Heart left ventricle (tissue), 16 donors: ENCODE measurements at regions not wholly inside any gene's neighbourhood (a gene's known extent, or its start where the extent isn't known, plus 50 kb on each side); places are given as distances from the start of the nearest gene placed in this dataset.

Experiments
- ATAC-seq, 4 donors: fragments of 200-7000 bp; cut with Tn5 transposase; one replicate each; pipeline ENCODE4 v1.9.1; 2020 to 2022; ENCODE audit warnings: moderate library complexity in 4 of 4, mild to moderate bottlenecking in 3 of 4, moderate number of reproducible peaks in 1 of 4
- DNase-seq, 5 donors: peaks; one replicate each; pipeline ENCODE4 v3.0.0-alpha.2; 2020
- H3K27ac ChIP-seq, 12 donors: fragments of 200-600 bp; sonication (generic) in 4 of 12; one replicate each; pipeline versions ENCODE4 v1.5.0 to v1.8.0; 2016 to 2022; ENCODE audit warnings: mild to moderate bottlenecking in 2 of 12
- H3K27me3 ChIP-seq, 9 donors: fragments of 200-600 bp; sonication (generic) in 2 of 9; one replicate each; pipeline versions ENCODE4 v1.5.1 to v1.8.0; 2016 to 2022; ENCODE audit warnings: mild to moderate bottlenecking in 3 of 9
- H3K36me3 ChIP-seq, 9 donors: fragments of 200-600 bp; sonication (generic) in 2 of 9; one replicate each; pipeline versions ENCODE4 v1.5.0 to v1.8.0; 2018 to 2022; ENCODE audit warnings: mild to moderate bottlenecking in 2 of 9
- H3K4me1 ChIP-seq, 12 donors: fragments of 200-600 bp; sonication (generic) in 4 of 12; one replicate each; pipeline versions ENCODE4 v1.5.0 to v1.8.0; 2016 to 2022; ENCODE audit warnings: mild to moderate bottlenecking in 3 of 12
- H3K4me3 ChIP-seq, 12 donors: fragments of 200-600 bp; sonication (generic) in 4 of 12; one replicate each; pipeline versions ENCODE4 v1.5.0 to v1.8.0; 2017 to 2022; ENCODE audit warnings: mild to moderate bottlenecking in 9 of 12, moderate library complexity in 4 of 12
- H3K9me3 ChIP-seq, 12 donors: fragments of 200-600 bp; sonication (generic) in 4 of 12; one replicate each; pipeline versions ENCODE4 v1.5.0 to v1.8.0; 2016 to 2022; ENCODE audit warnings: mild to moderate bottlenecking in 1 of 12
- CTCF ChIP-seq, 12 donors: fragments of 200-600 bp; sonication (generic) in 4 of 12; IDR thresholded peaks; one replicate each; pipeline versions ENCODE4 v1.5.0 to v1.8.0; 2018 to 2022; ENCODE audit warnings: antibody characterized with exemption in 12 of 12, mild to moderate bottlenecking in 5 of 12
- POLR2A ChIP-seq, 2 donors: fragments of 450-650 bp; IDR thresholded peaks; one replicate each; pipeline ENCODE4 v1.6.1; 2017; ENCODE audit warnings: antibody characterized with exemption in 2 of 2, mild to moderate bottlenecking in 2 of 2, moderate library complexity in 2 of 2
- WGBS, 4 donors: extraction: QIAGEN DNeasy Blood & Tissue Kit in 2 of 4; methylation state at CpG; one replicate each; pipeline versions ENCODE4 v1.1.5 to v1.1.7; 2013 to 2018; 5-methylcytosine and 5-hydroxymethylcytosine counted together
- intact Hi-C, 10 donors: fragments of 100-400 bp; cut with DNase I; formaldehyde crosslinking; loops; one replicate each; pipeline versions ENCODE4 v1.11.1 to v1.14.2; 2022
- donor health status: ischemic (EF 13 %, LVEDD 7.1; RV severe dilation, severe dysfunction).
- donor health status: healthy with polysubstance abuse.
- donor health status: DM: no; HTN: yes; CAD: no.
- donor health status: DM: no; HTN: no; CAD: no.
- donor health status: ischemic (EF 25% LVEDD 6.9; RV normal size, moderate dysfunction).
- donor health status: ischemic (EF 25% LVEDD 5.7; RV mildly dilated, moderate dysfunction).
- donor health status: healthy.
- donor health status: DM: yes; HTN: yes; CAD: no.
- donor health status: ischemic (EF 35%, LVEDD 5.7; RV mildly dilated, moderate dysfunction).
- donor health status: nonischemic (EF 11% LVEDD 7.7; RV severe dilation, severe dysfunction).
- donor health status: DM: yes; HTN: yes; CAD: no.
- donor health status: PGD.
- donor health status: ischemic (EF 29% LVEDD 5.4; RV normal size, mild dysfunction).
- donor health status: nonischemic (EF 23%, LVEDD 6.1; RV moderate dilation, normal function).

GRCh38 chr10:9625304-9625703 lies 1392.4 kb upstream of the CELF2 start:
- no peak for DNase-seq

DNA sequence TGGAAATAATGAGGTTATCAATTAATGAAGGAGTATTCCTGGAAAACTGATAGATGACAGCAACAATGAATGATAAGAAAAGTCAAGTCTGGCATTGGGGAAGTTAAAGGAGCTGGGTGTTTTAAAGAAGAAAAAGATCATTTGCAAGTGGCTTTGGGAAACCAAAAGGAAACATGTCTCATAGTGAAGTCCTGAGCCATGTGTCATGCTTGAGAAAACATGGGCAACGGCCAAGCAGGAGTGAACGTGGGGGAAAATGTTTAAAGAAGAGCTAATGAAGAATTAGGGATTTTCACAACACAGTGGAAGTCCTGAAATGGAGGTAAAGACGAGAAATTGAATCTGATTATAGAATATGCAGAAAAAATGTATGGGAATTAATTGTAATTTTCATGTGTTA lies 1383.2 kb upstream of the CELF2 start:
- Histone ChIP-seq H3K4me3 (no peak overlapping the region), H3K9me3 (no peaks in the 10 kb centered on the region), H3K27me3 (no peaks in the 10 kb centered on the region), H3K4me1 (no peaks in the 10 kb centered on the region), H3K36me3 (no peaks in the 10 kb centered on the region), H3K27ac (no peak overlapping the region)
- TF ChIP-seq POLR2A (IDR thresholded peaks at IDR 0.05), result no peak
- TF ChIP-seq CTCF (IDR thresholded peaks at IDR 0.05), result no peak
- 60 to 76% (median 70%) methylated on average over 3 of the region's 3 CpGs for WGBS, 4 donors
- ATAC-seq (no peak), DNase-seq (no peak)
- intact Hi-C loops, result no loop called here

More at GRCh38 chr10:9625304-9625703, 1392.4 kb upstream of the CELF2 start:
- H3K27me3 ChIP-seq, result no peaks in the 10 kb centered on the region
- H3K4me1 ChIP-seq, result no peaks in the 10 kb centered on the region
- H3K36me3 ChIP-seq, result no peaks in the 10 kb centered on the region
- intact Hi-C loops, result no loop called here
- H3K9me3 ChIP-seq, result no peaks in the 10 kb centered on the region
- H3K27ac ChIP-seq, result no peak overlapping the region
- no peak for ATAC-seq
- no peak for TF ChIP-seq CTCF (IDR thresholded peaks at IDR 0.05)
- no peak for TF ChIP-seq POLR2A (IDR thresholded peaks at IDR 0.05)
- no peak overlapping the region for H3K4me3 ChIP-seq

GRCh38 chr10:9635691-9636090 lies 1382.0 kb upstream of the CELF2 start:
- DNase-seq (no peak), ATAC-seq (no peak)
- no peaks in the 10 kb centered on the region for H3K36me3 ChIP-seq
- no peaks in the 10 kb centered on the region for H3K4me1 ChIP-seq
- intact Hi-C loops, result no loop called here
- whole genome bisulfite sequencing, 4 donors, result 69 to 84% (median 78%) methylated on average over 2 of the region's 2 CpGs
- H3K4me3 ChIP-seq, result no peak overlapping the region
- no peak for TF ChIP-seq CTCF (IDR thresholded peaks at IDR 0.05)
- no peak for TF ChIP-seq POLR2A (IDR thresholded peaks at IDR 0.05)
- no peaks in the 10 kb centered on the region for H3K27me3 ChIP-seq
- no peaks in the 10 kb centered on the region for H3K9me3 ChIP-seq
- H3K27ac ChIP-seq, result no peak overlapping the region

DNA sequence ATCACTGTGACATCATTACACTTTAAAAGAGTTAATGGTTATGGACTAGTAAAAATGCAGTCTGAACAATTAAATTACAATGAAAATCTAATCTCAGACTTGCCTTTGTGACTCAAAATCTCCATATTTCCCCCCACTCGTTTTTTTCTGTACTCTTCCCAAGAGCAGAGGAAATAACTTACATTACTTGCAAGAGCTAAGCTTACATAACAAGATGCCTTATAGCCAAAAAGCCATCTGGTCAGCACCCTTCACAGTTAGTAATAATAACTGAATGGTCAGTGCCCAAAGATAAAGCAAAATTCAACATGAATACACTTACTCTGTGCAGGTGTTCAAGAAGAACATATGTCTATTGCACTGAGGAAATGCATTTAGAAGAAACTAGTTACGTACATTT lies 1381.5 kb upstream of the CELF2 start:
- DNase-seq, result no peak
- intact Hi-C loops, result no loop called here
- no peaks in the 10 kb centered on the region for H3K36me3 ChIP-seq
- no peak overlapping the region for H3K4me3 ChIP-seq
- TF ChIP-seq CTCF (IDR thresholded peaks at IDR 0.05), result no peak
- no peak for TF ChIP-seq POLR2A (IDR thresholded peaks at IDR 0.05)
- H3K27me3 ChIP-seq, result no peaks in the 10 kb centered on the region
- no peaks in the 10 kb centered on the region for H3K9me3 ChIP-seq
- H3K27ac ChIP-seq, result no peak overlapping the region
- WGBS, 4 donors, result 62 to 71% (median 65%) methylated on average over 2 of the region's 2 CpGs
- H3K4me1 ChIP-seq, result no peaks in the 10 kb centered on the region
- ATAC-seq, result no peak
